CD4-positive, alpha-beta T cell (primary cell): ENCODE measurements at regions not wholly inside any gene's neighbourhood (a gene's known extent, or its start where the extent isn't known, plus 50 kb on each side); places are given as distances from the start of the nearest gene placed in this dataset.

Source experiments
- ATAC-seq: fragments of 200-7000 bp; cut with Tn5 transposase; one replicate; pipeline ENCODE4 v1.10.0; 2022; ENCODE audit warnings: mild to moderate bottlenecking; ENCODE audit not compliant: poor library complexity
- CTCF ChIA-PET: fragments of 350-600 bp; sonication (Branson Sonifier 250); formaldehyde crosslinking; loops from one replicate; lab custom pipeline; 2021; ENCODE audit warnings: antibody characterized with exemption, inconsistent platforms; lab: Charles Lee
- POLR2A ChIA-PET: fragments of 350-600 bp; sonication (Branson Sonifier 250); formaldehyde crosslinking; loops from one replicate; lab custom pipeline; 2021; ENCODE audit warnings: antibody characterized with exemption, inconsistent platforms; lab: Charles Lee
- DNase-seq, 14 experiments: peaks; one replicate each; pipeline ENCODE4 v3.0.0-alpha.2; 2013 to 2020; ENCODE audit warnings: mixed read lengths in 2 of 14
- H3K27ac ChIP-seq, 2 donors: one replicate each; pipeline versions ENCODE4 v1.5.1 to v1.7.0; 2013; ENCODE audit warnings: low read length in 2 of 2, low read depth in 1 of 2, mild to moderate bottlenecking in 1 of 2
- H3K27me3 ChIP-seq, 2 experiments: 1 replicate in 1 of 2; 2 replicates in 1 of 2; pipeline versions ENCODE4 v1.6.1 to v1.7.0; 2013; ENCODE audit warnings: low read length in 2 of 2, control low read depth in 1 of 2, mild to moderate bottlenecking in 1 of 2, moderate library complexity in 1 of 2; ENCODE audit not compliant: insufficient read depth in 2 of 2, control insufficient read depth in 1 of 2
- H3K36me3 ChIP-seq: one replicate; pipeline ENCODE4 v1.6.1; 2013; ENCODE audit warnings: low read length, control low read depth; ENCODE audit not compliant: insufficient read depth
- H3K4me1 ChIP-seq: one replicate; pipeline ENCODE4 v1.6.1; 2013; ENCODE audit warnings: low read length, control low read depth; ENCODE audit not compliant: insufficient read depth
- H3K4me3 ChIP-seq: one replicate; pipeline ENCODE4 v1.5.1; 2013; ENCODE audit warnings: mild to moderate bottlenecking, low read length, moderate library complexity
- H3K9me3 ChIP-seq, 2 experiments: 1 replicate in 1 of 2; 2 replicates in 1 of 2; pipeline versions ENCODE4 v1.6.1 to v1.7.0; 2013; ENCODE audit warnings: low read length in 2 of 2, mild to moderate bottlenecking in 2 of 2, control low read depth in 1 of 2, moderate library complexity in 1 of 2; ENCODE audit not compliant: control insufficient read depth in 1 of 2, insufficient read depth in 1 of 2
- H3K27ac Mint-ChIP-seq: one replicate; pipeline ENCODE4 v1.8.0; 2020; ENCODE audit warnings: mixed read lengths
- H3K27me3 Mint-ChIP-seq: one replicate; pipeline ENCODE4 v1.8.0; 2021; ENCODE audit warnings: mixed read lengths
- H3K36me3 Mint-ChIP-seq: one replicate; pipeline ENCODE4 v1.8.0; 2021; ENCODE audit warnings: low read depth, mixed read lengths
- H3K4me1 Mint-ChIP-seq: one replicate; pipeline ENCODE4 v1.8.0; 2021; ENCODE audit warnings: low read depth, mixed read lengths
- H3K4me3 Mint-ChIP-seq: one replicate; pipeline ENCODE4 v1.8.0; 2020; ENCODE audit warnings: mild to moderate bottlenecking, mixed read lengths
- H3K9me3 Mint-ChIP-seq: one replicate; pipeline ENCODE4 v1.8.0; 2020; ENCODE audit warnings: mixed read lengths
- intact Hi-C, 2 experiments: fragments of 100-400 bp; cut with DNase I in 1 of 2; cut with micrococcal nuclease in 1 of 2; formaldehyde crosslinking; loops; one replicate each; pipeline versions ENCODE4 v1.15.1 to v1.9.0; 2023 to 2025; cut with DNase I, micrococcal nuclease
- TF ChIP-seq, protein P1 (sequence below): fragments of 200-600 bp; IDR thresholded peaks from one replicate; pipeline ENCODE4 v1.8.0; 2022; ENCODE audit warnings: antibody characterized with exemption, mild to moderate bottlenecking

GRCh38 chr16:5349670-5350517 is 252.3 kb upstream of the EEF2KMT start:
- Mint-ChIP-seq H3K27ac (no peak overlapping the region), H3K36me3 (no peaks in the 10 kb centered on the region), H3K4me3 (no peak overlapping the region), H3K4me1 (no peaks in the 10 kb centered on the region), H3K27me3 (peaks cover 16% of the 10 kb centered on the region), H3K9me3 (no peaks in the 10 kb centered on the region)
- TF ChIP-seq, protein P1, sequence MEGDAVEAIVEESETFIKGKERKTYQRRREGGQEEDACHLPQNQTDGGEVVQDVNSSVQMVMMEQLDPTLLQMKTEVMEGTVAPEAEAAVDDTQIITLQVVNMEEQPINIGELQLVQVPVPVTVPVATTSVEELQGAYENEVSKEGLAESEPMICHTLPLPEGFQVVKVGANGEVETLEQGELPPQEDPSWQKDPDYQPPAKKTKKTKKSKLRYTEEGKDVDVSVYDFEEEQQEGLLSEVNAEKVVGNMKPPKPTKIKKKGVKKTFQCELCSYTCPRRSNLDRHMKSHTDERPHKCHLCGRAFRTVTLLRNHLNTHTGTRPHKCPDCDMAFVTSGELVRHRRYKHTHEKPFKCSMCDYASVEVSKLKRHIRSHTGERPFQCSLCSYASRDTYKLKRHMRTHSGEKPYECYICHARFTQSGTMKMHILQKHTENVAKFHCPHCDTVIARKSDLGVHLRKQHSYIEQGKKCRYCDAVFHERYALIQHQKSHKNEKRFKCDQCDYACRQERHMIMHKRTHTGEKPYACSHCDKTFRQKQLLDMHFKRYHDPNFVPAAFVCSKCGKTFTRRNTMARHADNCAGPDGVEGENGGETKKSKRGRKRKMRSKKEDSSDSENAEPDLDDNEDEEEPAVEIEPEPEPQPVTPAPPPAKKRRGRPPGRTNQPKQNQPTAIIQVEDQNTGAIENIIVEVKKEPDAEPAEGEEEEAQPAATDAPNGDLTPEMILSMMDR = no peak
- Histone ChIP-seq H3K4me1 (no peaks in the 10 kb centered on the region), H3K36me3 (no peaks in the 10 kb centered on the region), H3K4me3 (no peak overlapping the region), H3K27ac (no peak overlapping the region), H3K27me3 (no peaks in the 10 kb centered on the region), H3K9me3 (peaks cover 0 to 6% of the 10 kb centered on the region in 2 experiments)
- CTCF ChIA-PET = no interaction called here
- DNase-seq = no peak
- intact Hi-C loops = no loop called here
- POLR2A ChIA-PET = no interaction called here
- ATAC-seq = no peak

GRCh38 chr16:5349101-5349500 is 251.5 kb upstream of the EEF2KMT start:
- H3K4me1 ChIP-seq = no peaks in the 10 kb centered on the region
- no peak overlapping the region for H3K4me3 ChIP-seq
- no peaks in the 10 kb centered on the region for H3K4me1 Mint-ChIP-seq
- TF ChIP-seq, protein P1 = no peak
- POLR2A ChIA-PET = no interaction called here
- no peak overlapping the region for H3K27ac Mint-ChIP-seq
- no peak overlapping the region for H3K4me3 Mint-ChIP-seq
- no peaks in the 10 kb centered on the region for H3K36me3 ChIP-seq
- H3K27me3 ChIP-seq = no peaks in the 10 kb centered on the region
- peaks cover 16% of the 10 kb centered on the region for H3K27me3 Mint-ChIP-seq
- H3K9me3 ChIP-seq = peaks cover 0 to 6% of the 10 kb centered on the region in 2 experiments
- no peaks in the 10 kb centered on the region for H3K36me3 Mint-ChIP-seq
- no peaks in the 10 kb centered on the region for H3K9me3 Mint-ChIP-seq
- ATAC-seq (no peak), DNase-seq (no peak)
- H3K27ac ChIP-seq = no peak overlapping the region
- CTCF ChIA-PET = no interaction called here
- intact Hi-C loops = no loop called here

- Histone ChIP-seq H3K36me3 (no peaks in the 10 kb centered on the region), H3K9me3 (peaks cover 0 to 6% of the 10 kb centered on the region in 2 experiments), H3K27me3 (no peaks in the 10 kb centered on the region), H3K27ac (no peak overlapping the region), H3K4me3 (no peak overlapping the region), H3K4me1 (no peaks in the 10 kb centered on the region)
- H3K27me3 Mint-ChIP-seq = peaks cover 16% of the 10 kb centered on the region
- CTCF ChIA-PET = no interaction called here
- no peak overlapping the region for H3K4me3 Mint-ChIP-seq
- TF ChIP-seq, protein P1 = no peak
- DNase-seq (no peak), ATAC-seq (no peak)
- H3K9me3 Mint-ChIP-seq = peaks cover 3% of the 10 kb centered on the region
- intact Hi-C loops = no loop called here
- H3K27ac Mint-ChIP-seq = no peak overlapping the region
- H3K4me1 Mint-ChIP-seq = no peaks in the 10 kb centered on the region
- no peaks in the 10 kb centered on the region for H3K36me3 Mint-ChIP-seq
- POLR2A ChIA-PET = no interaction called here
Measured at GRCh38 chr16:5347561-5347960, 250.0 kb upstream of the EEF2KMT start.
